ENCODE measurements at regions not wholly inside any gene's neighbourhood (a gene's known extent, or its start where the extent isn't known, plus 50 kb on each side); places are given as distances from the start of the nearest gene placed in this dataset.
"Not testable (repeated sequence)": the region's sequence is repeated elsewhere in the genome, so short reads cannot be mapped to it uniquely, and the experiment has no call there.

- no peak for DNase-seq
These were observed 172.2 kb upstream of the SNX2 start for GRCh38 chr5:122602700-122603099.

- no peak for DNase-seq
These were observed 169.6 kb upstream of the SNX2 start for GRCh38 chr5:122605236-122605635.

- no peak for DNase-seq
These were observed 167.1 kb upstream of the SNX2 start for GRCh38 chr5:122607818-122608217.

GRCh38 chr5:122608222-122608621, 166.7 kb upstream of the SNX2 start:
- no peak for DNase-seq

- DNase-seq = no peak
These were observed 163.5 kb upstream of the SNX2 start for GRCh38 chr5:122611406-122611805.

GRCh38 chr5:122612901-122613300, 162.0 kb upstream of the SNX2 start:
- no peak for DNase-seq

- DNase-seq = no peak
These were observed 159.7 kb upstream of the SNX2 start for GRCh38 chr5:122615146-122615545.

GRCh38 chr5:122615832-122616231, 159.0 kb upstream of the SNX2 start:
- DNase-seq = no peak

- DNase-seq = not testable (repeated sequence)
These were observed 156.8 kb upstream of the SNX2 start for GRCh38 chr5:122618046-122618445.

- not testable (repeated sequence) for DNase-seq
These were observed 154.1 kb upstream of the SNX2 start for GRCh38 chr5:122620768-122621167.

- not testable (repeated sequence) for DNase-seq
These were observed 146.2 kb upstream of the SNX2 start for GRCh38 chr5:122628714-122629113.

- no peak for DNase-seq
These were observed 145.7 kb upstream of the SNX2 start for GRCh38 chr5:122629121-122629677.

GRCh38 chr5:122638581-122638980, 136.3 kb upstream of the SNX2 start:
- no peak for DNase-seq

- no peak for DNase-seq
These were observed 135.8 kb upstream of the SNX2 start for GRCh38 chr5:122639033-122639432.

- DNase-seq = no peak
These were observed 135.0 kb upstream of the SNX2 start for GRCh38 chr5:122639864-122640263.

GRCh38 chr5:122649080-122649479, 125.8 kb upstream of the SNX2 start:
- no peak for DNase-seq

GRCh38 chr5:122653087-122654017, 121.5 kb upstream of the SNX2 start:
- DNase-seq = no peak

- no peak for DNase-seq
These were observed 118.7 kb upstream of the SNX2 start for GRCh38 chr5:122656160-122656559.

- no peak for DNase-seq
These were observed 118.3 kb upstream of the SNX2 start for GRCh38 chr5:122656577-122656976.

GRCh38 chr5:122661496-122662180, 113.2 kb upstream of the SNX2 start:
- DNase-seq = no peak

GRCh38 chr5:122665051-122665450, 109.8 kb upstream of the SNX2 start:
- DNase-seq = no peak

- DNase-seq = no peak
These were observed 106.3 kb upstream of the SNX2 start for GRCh38 chr5:122668552-122668951.

GRCh38 chr5:122669709-122670108, 105.2 kb upstream of the SNX2 start:
- DNase-seq = not testable (repeated sequence)

GRCh38 chr5:122673343-122673742, 101.5 kb upstream of the SNX2 start:
- DNase-seq = no peak

Measured in stimulated activated CD4-positive, alpha-beta T cell treated with anti-CD3 and anti-CD28 coated beads, Interleukin-2, amount 100 ng/mL, for 24 hours (primary cell).